Endothelial cell of umbilical vein (primary cell): ENCODE measurements at regions not wholly inside any gene's neighbourhood (a gene's known extent, or its start where the extent isn't known, plus 50 kb on each side); places are given as distances from the start of the nearest gene placed in this dataset.
"Not testable (repeated sequence)": the region's sequence is repeated elsewhere in the genome, so short reads cannot be mapped to it uniquely, and the experiment has no call there.

Experiments used
- BruUV-seq: library from RNA; stranded (reverse); fragments of 400-500 nt; replicated peaks from 2 replicates; lab custom pipeline; 2021; lab: Mats Ljungman, UMichigan
- CTCF ChIA-PET: fragments of 300-600, 350-600 bp; sonication (Branson Sonifier 250); formaldehyde crosslinking; loops from one replicate; lab custom pipeline; 2021; ENCODE audit warnings: antibody characterized with exemption, inconsistent platforms; lab: Charles Lee
- POLR2A ChIA-PET: fragments of 300-600, 350-600 bp; sonication (Branson Sonifier 250); formaldehyde crosslinking; loops from one replicate; lab custom pipeline; 2021; ENCODE audit warnings: antibody characterized with exemption, inconsistent platforms; lab: Charles Lee
- DNase-seq: peaks from one replicate; pipeline ENCODE4 v3.0.0-alpha.2; 2011; ENCODE audit warnings: low read depth, low spot score
- FAIRE-seq: peaks from 2 replicates; lab custom pipeline; 2011; peaks lifted over from hg19 to GRCh38; lab: Jason Lieb, UNC
- H2AFZ ChIP-seq: 2 replicates; pipeline ENCODE4 v1.6.0; 2012; ENCODE audit warnings: low read depth, low read length, control low read depth, inconsistent platforms
- H3K27ac ChIP-seq: 2 replicates; pipeline ENCODE4 v1.5.1; 2011; ENCODE audit warnings: low read depth, mild to moderate bottlenecking, control low read depth, low read length, moderate library complexity; ENCODE audit not compliant: insufficient read depth
- H3K27me3 ChIP-seq, 2 experiments: 2 replicates each; pipeline versions ENCODE4 v1.6.0 to v1.6.1; 2011; ENCODE audit warnings: low read length in 2 of 2, mixed read lengths in 1 of 2; ENCODE audit not compliant: control insufficient read depth in 2 of 2, insufficient read depth in 2 of 2
- H3K36me3 ChIP-seq, 2 experiments: 2 replicates in 1 of 2; 3 replicates in 1 of 2; pipeline ENCODE4 v1.5.1; 2011; ENCODE audit warnings: low read length in 2 of 2, mild to moderate bottlenecking in 1 of 2, moderate library complexity in 1 of 2; ENCODE audit not compliant: control insufficient read depth in 2 of 2, insufficient read depth in 2 of 2; ENCODE audit errors: extremely low read depth in 1 of 2
- H3K4me1 ChIP-seq: 3 replicates; pipeline ENCODE4 v1.5.1; 2011; ENCODE audit warnings: mild to moderate bottlenecking, low read length; ENCODE audit not compliant: control insufficient read depth, insufficient read depth; ENCODE audit errors: extremely low read depth
- H3K4me2 ChIP-seq: 2 replicates; pipeline ENCODE4 v1.6.1; 2011; ENCODE audit warnings: low read length, control low read depth, mixed read lengths; ENCODE audit not compliant: insufficient read depth
- H3K4me3 ChIP-seq, 3 experiments: fragments of 200-600 bp in 1 of 3; sonication (generic), shearing (Covaris generic) in 1 of 3; replicated peaks in 1 of 3; 2 replicates each; pipeline ENCODE4 v1.5.1; 2011 to 2016; ENCODE audit warnings: control low read depth in 3 of 3, low read length in 3 of 3, mild to moderate bottlenecking in 2 of 3, inconsistent platforms in 1 of 3, low read depth in 1 of 3, moderate library complexity in 1 of 3; ENCODE audit not compliant: insufficient read depth in 1 of 3
- H3K79me2 ChIP-seq: 2 replicates; pipeline ENCODE4 v1.6.0; 2012; ENCODE audit warnings: low read length, inconsistent platforms; ENCODE audit not compliant: control insufficient read depth, insufficient read depth
- H3K9ac ChIP-seq: replicated peaks from 2 replicates; pipeline ENCODE3; 2011; ENCODE audit warnings: low read length, control low read depth; ENCODE audit not compliant: insufficient read depth; ENCODE audit errors: extremely low read depth
- H3K9me1 ChIP-seq: replicated peaks from 3 replicates; pipeline ENCODE4 v1.6.0; 2011; ENCODE audit warnings: mild to moderate bottlenecking, low read length; ENCODE audit not compliant: control insufficient read depth, insufficient read depth; ENCODE audit errors: extremely low read depth
- H3K9me3 ChIP-seq: replicated peaks from 2 replicates; pipeline ENCODE4 v1.5.1; 2012; ENCODE audit warnings: low read length, inconsistent platforms; ENCODE audit not compliant: control insufficient read depth, insufficient read depth
- H4K20me1 ChIP-seq: replicated peaks from 2 replicates; pipeline ENCODE3; 2011; ENCODE audit warnings: mild to moderate bottlenecking, low read length; ENCODE audit not compliant: control insufficient read depth, insufficient read depth; ENCODE audit errors: extremely low read depth
- CTCF ChIP-seq, 2 donors: IDR thresholded peaks; 1 replicate in 1 of 2; 2 replicates in 1 of 2; pipeline ENCODE4 v1.5.1; 2011; ENCODE audit warnings: low read length in 2 of 2, mild to moderate bottlenecking in 2 of 2, moderate library complexity in 2 of 2, control low read depth in 1 of 2, inconsistent platforms in 1 of 2, low read depth in 1 of 2; ENCODE audit not compliant: insufficient read depth in 1 of 2; ENCODE audit errors: extremely low read depth in 1 of 2
- EZH2 ChIP-seq: IDR thresholded peaks from 2 replicates; pipeline ENCODE4 v1.6.1; 2012; ENCODE audit warnings: borderline replicate concordance, low read depth, mild to moderate bottlenecking, moderate library complexity, low read length, inconsistent platforms; ENCODE audit not compliant: severe bottlenecking
- FOS ChIP-seq: IDR thresholded peaks from 2 replicates; pipeline ENCODE4 v1.6.1; 2011; ENCODE audit warnings: mild to moderate bottlenecking, low read length, moderate library complexity, borderline replicate concordance; ENCODE audit not compliant: insufficient read depth
- GATA2 ChIP-seq: IDR thresholded peaks from 2 replicates; pipeline ENCODE4 v1.7.0; 2011; ENCODE audit warnings: low read depth, mild to moderate bottlenecking, moderate library complexity, mixed read lengths, low read length; ENCODE audit not compliant: insufficient read length, insufficient read depth
- JUN ChIP-seq: IDR thresholded peaks from 2 replicates; pipeline ENCODE4 v1.6.1; 2011; ENCODE audit warnings: borderline replicate concordance, low read depth; ENCODE audit not compliant: insufficient read length, insufficient read depth
- MAX ChIP-seq: IDR thresholded peaks from 2 replicates; pipeline ENCODE4 v1.6.1; 2011; ENCODE audit not compliant: insufficient read depth, insufficient read length
- MYC ChIP-seq: IDR thresholded peaks from one replicate; pipeline ENCODE4 v1.6.1; 2011; ENCODE audit warnings: mild to moderate bottlenecking, low read depth, low read length
- POLR2A ChIP-seq: IDR thresholded peaks from 2 replicates; pipeline ENCODE4 v1.6.1; 2012; ENCODE audit warnings: low read depth, mild to moderate bottlenecking, control low read depth, low read length
- POLR2AphosphoS5 ChIP-seq: IDR thresholded peaks from 2 replicates; pipeline ENCODE4 v1.6.1; 2012; ENCODE audit warnings: low read depth, mild to moderate bottlenecking, control low read depth, low read length, moderate library complexity; ENCODE audit not compliant: insufficient read depth
- dilution Hi-C: fragments of 300-500 bp; cut with MboI; formaldehyde crosslinking; loops from one replicate; pipeline ENCODE4 v1.15.0; 2019; ENCODE audit warnings: low sequenced_read_pairs; ENCODE audit not compliant: extremely low pct_ligation_motif_present
- intact Hi-C: fragments of 100-400 bp; cut with micrococcal nuclease; formaldehyde crosslinking; loops from one replicate; pipeline ENCODE4 v1.10.0; 2022

DNA sequence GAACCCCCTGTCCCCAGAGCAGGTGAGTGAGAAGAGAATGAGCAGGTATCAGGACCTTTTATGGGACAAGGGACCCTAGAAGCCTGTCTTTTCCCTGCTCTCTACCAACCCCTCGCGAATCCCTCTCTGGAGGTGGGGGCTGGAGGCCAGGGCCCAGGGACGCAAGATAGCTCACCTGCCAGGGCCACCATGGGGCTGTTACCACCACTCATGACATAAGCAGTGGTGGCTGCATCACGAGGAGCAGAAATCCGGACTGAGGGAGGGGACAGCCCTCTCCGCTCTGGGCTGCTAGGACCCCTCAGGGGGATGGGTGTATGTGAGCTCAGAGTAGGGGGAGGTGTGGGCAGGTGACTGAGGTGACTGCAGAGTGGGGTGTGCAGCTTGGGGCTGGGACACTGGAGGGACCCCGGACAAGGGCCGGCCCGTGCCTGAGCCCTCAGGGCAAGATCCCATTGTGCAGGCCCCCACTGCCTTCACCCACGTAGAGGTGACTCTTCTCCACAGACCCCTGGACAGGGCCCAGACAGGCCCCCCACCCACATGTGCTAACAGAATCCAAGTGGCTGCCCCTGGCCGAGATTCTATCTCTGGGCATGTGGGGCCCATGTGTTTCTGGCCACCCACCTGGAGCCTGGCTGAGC lies 190.6 kb downstream of the TBC1D2B start:
- no peak overlapping the region for H3K4me2 ChIP-seq
- no peaks in the 10 kb centered on the region for H3K9me1 ChIP-seq

DNA sequence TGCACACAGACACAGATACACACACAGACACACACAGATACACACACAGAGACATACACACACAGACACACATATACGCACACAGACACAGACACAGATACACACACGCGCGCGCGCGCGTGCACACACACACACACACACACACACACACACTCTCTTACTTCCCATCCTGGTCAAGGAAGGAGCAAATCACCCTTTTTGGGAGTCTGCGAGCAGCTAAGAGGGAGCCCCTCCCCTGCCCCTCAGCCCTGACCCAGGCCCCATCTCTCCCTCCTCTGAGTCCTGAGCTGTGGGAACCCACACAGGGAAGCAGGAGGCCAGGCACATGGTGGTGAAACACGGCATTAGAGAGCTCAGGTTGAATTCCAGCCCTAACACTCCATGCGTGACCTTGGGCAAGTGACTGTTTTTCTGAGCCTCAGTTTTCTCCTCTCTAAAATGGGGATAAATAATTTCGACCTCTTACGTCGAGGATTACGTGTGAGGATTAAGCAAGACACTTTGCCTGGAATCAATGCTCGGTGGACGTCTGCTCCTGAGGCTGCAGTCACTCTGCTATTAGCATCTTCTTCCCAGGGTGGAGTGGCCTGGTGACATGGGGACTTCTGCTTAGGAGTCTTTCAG lies 191.5 kb downstream of the TBC1D2B start:
- FAIRE-seq, H3K4me1 ChIP-seq, H3K9ac ChIP-seq, H3K9me1 ChIP-seq, CTCF ChIA-PET, dilution Hi-C loops, H3K9me3 ChIP-seq, BruUV-seq, POLR2A ChIA-PET, H2AFZ ChIP-seq, H3K27ac ChIP-seq, H3K4me3 ChIP-seq, H3K79me2 ChIP-seq, H4K20me1 ChIP-seq, H3K4me2 ChIP-seq, intact Hi-C loops, H3K27me3 ChIP-seq, H3K36me3 ChIP-seq, DNase-seq: not testable (repeated sequence)

More for the DNA sequence above, 190.6 kb downstream of the TBC1D2B start:
- DNase-seq (no peak), FAIRE-seq (no peak)
- Histone ChIP-seq H3K9me3 (no peaks in the 10 kb centered on the region), H3K27ac (no peak overlapping the region), H3K4me3 (no peak overlapping the region), H3K4me1 (no peaks in the 10 kb centered on the region), H4K20me1 (no peaks in the 10 kb centered on the region), H3K36me3 (no peaks in the 10 kb centered on the region), H3K79me2 (no peaks in the 10 kb centered on the region), H3K9ac (no peak overlapping the region), H3K27me3 (no peaks in the 10 kb centered on the region), H2AFZ (no peak overlapping the region)
- CTCF ChIA-PET, result no interaction called here
- intact Hi-C loops (no loop called here), dilution Hi-C loops (no loop called here)
- no peak for TF ChIP-seq MYC
- no peak for TF ChIP-seq MAX
- no peak for TF ChIP-seq EZH2
- no peak for TF ChIP-seq POLR2AphosphoS5
- TF ChIP-seq JUN, result no peak
- TF ChIP-seq CTCF (IDR thresholded peaks at IDR 0.05; ENCODE audit: extremely low read depth in 1 of 2, insufficient read depth in 1 of 2, low read depth in 1 of 2, low read length in 2 of 2), result no peak
- TF ChIP-seq POLR2A, result no peak
- TF ChIP-seq FOS, result no peak
- no peak for TF ChIP-seq GATA2
- POLR2A ChIA-PET, result no interaction called here
- BruUV-seq, result no TSS peak

- H3K4me1 ChIP-seq, dilution Hi-C loops, H3K9ac ChIP-seq, H2AFZ ChIP-seq, FAIRE-seq, H3K4me3 ChIP-seq, H3K27ac ChIP-seq, H3K27me3 ChIP-seq, intact Hi-C loops, H3K9me3 ChIP-seq, BruUV-seq, H3K79me2 ChIP-seq, CTCF ChIA-PET, DNase-seq, POLR2A ChIA-PET, H4K20me1 ChIP-seq, H3K4me2 ChIP-seq, H3K9me1 ChIP-seq, H3K36me3 ChIP-seq: not testable (repeated sequence)
Measured at GRCh38 chr15:77883012-77883411, 194.5 kb downstream of the TBC1D2B start.
